ENCODE measurements at regions not wholly inside any gene's neighbourhood (a gene's known extent, or its start where the extent isn't known, plus 50 kb on each side); places are given as distances from the start of the nearest gene placed in this dataset.

DNA sequence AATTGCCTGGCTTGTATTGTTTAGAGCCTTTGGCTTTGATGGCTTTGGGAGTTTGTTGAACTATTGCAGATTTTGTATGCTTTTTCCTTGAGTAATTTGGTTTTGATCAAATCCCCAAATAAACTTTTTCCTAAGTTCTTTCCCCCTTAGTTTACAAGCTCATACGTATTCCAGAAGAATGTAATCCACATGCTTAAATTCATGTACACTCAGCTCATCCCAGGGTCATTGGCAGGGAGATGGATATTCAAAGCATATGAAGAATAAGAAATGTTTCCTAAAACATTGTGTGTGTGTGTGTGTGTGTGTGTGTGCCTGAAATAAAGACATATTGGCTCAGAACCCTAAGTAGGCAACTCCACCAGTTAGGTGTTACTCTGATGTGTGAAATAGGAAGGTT is 89.4 kb downstream of the TMEM30B start:
- no peak for DNase-seq

DNA sequence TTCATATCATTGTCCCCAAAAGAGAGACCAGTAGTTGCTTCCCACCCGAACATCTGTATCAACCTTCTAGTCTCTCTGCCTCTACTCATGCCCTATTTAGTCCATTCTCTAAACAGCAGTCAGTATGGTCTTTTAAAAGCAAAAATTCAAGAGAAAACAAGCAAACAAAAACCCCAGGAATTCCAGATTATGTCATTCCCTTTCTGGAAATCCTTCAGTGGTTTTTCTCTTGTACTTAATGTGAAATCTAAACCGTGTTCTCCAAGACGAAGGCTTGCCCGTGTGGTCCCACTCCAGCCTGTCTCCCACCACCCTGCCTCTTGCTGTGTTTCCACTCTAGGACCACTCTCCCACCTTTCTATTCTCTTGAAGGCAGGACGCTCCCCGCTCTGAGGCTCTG is 90.8 kb downstream of the TMEM30B start:
- no peak for DNase-seq

DNA sequence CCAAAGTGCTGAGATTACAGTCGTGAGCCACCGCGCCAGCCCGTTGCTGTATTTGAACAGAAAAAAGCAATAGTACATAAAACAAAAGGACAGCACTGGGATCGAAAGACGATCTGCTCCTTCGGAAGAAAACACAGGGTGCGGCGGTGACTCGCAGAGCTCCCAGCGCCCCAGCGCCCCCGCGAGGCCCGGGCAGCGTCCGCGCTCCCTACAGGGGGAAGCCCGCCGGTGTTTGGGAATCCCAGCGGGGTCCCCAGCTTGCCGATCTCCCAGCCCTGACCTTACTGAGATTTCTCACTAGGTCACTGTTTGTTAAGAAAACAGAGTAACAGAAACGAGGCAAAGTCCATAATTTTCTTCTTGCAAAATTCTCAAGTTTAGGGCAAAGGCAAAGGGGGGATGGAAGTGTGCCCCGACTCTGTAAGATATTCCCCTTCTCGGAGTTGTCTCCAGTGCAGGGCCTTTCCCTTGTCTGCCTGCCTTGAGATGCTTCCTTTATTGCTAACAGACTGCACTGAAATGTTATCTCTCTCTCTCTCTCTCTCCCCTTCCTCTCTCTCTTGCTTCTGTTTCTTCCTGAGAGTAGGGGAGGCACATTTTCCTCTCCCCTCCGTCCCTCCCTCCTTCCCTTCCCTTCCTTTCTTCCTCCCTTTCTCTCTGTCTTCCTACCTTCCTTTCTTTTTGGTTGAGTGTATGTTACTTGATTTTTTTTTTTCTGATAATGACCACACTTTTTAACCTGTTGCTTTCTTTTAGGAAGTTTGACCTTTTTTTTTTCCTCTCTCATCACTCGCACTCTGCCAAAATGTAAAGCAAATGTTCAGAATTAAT is 91.9 kb downstream of the TMEM30B start:
- peak in 1 of 2 donors; percentile 7 for DNase-seq

DNA sequence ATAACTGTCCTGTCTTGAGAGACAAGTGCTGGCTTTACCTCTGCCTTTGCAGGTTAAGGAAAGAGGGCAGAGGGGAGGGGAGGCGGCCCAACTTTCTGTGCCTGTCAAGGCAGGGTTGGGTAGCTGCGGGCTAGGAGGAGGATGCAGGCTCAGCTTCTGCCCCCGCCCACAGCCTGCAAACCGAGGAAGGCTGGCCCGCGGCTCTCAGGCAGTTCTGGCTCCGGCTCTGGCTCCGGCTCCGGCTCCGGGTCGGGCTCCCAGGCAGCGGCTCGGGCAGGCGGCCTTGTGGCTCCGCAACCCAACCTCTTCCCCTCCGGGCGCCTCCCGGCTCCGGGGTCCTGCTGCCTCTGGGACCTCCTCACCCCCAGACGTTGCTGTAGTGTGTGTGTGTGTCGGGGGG is 92.9 kb downstream of the TMEM30B start:
- no peak for DNase-seq

DNA sequence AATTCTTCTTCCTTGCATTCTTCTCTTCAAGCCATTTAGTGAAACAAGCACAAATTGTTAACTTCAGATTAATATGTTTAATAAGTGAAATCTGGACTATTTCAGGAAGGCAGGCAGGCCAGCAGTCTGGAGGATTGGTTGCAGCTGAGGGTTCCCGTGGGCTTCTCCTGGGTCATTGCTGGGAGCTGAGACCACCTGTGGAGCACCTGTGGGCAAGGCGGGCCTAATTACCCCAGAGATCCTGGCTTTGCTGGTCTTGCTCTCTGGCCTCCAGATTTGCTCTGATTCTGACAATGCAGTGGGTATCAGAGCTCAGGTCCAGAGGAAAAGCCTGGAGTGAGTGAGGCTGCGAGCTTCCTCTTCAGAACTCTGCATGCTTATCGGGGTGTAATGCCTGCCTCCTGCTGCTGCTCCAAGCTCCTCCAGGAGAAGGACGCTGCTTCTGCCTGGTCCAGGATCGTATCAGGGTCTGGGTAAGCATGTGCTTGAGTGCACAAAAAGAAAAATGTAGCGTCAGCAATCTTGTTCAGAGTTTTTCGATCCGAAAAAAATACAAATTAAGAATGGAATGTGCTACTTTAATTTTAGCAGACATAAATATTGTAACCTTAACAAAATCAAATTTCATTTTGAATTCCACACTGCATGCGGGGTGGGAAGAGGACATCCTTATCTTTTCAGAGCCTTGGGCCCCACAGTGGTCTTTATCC is 93.8 kb downstream of the TMEM30B start:
- no peak for DNase-seq

DNA sequence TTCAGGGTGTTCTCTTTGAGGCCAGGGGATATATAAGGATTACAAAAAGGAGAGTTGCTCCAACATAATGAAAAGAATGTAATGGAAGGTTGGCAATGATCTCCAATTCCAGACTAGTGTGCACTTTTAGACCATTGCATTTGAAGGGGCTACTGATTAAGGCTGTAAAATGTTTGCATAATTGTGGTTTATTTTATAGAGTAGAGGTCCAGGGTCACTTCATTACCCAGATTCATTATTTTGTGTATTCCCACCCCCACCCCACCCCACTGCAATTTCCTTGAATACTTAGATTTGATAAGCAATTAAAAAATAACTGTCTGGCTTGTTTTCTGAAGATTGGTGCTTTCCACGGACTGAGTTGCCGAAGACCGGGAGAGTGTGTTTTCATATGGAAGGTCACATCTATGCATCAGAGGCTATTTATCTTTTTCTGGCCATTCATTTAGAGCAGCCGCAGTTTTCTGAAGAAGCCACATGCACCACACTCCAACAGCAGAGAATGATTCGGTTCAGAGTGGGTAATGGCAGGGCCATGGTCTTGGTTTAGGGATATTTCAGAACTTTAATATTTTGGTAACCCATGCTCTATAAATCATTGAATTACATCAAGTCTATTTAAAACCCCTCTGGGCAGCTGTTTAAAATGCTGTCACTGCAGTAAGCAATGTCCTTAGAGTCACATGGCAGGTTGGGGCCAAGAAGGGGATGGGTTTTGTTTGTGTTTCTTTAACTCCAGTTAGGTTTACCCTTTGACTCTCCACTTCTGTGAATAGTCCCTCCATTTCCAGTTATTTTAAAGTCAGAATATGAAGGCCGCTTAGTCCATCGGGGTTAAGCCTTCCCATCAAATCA is 94.6 kb downstream of the TMEM30B start:
- DNase-seq, result no peak

DNA sequence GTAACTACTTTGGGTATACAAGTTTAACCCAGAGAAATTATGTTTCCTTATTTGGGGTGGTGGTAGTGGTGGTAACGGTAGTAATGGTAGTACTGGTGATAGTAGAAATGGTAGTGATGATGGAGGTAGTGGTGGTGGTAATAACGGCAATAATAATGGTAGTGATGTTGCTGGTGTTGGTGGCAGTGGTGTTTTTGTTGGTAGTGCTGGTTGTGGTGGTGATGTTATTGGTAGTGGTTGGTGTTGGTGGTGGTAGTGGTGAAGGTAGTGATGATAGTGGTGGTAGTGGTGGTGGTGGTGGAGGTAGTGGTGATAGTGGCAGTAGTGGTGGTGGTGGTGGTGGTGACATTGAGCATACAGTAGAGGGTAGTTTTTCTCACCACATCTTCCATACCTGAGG is 95.6 kb downstream of the TMEM30B start:
- DNase-seq, result no peak

DNA sequence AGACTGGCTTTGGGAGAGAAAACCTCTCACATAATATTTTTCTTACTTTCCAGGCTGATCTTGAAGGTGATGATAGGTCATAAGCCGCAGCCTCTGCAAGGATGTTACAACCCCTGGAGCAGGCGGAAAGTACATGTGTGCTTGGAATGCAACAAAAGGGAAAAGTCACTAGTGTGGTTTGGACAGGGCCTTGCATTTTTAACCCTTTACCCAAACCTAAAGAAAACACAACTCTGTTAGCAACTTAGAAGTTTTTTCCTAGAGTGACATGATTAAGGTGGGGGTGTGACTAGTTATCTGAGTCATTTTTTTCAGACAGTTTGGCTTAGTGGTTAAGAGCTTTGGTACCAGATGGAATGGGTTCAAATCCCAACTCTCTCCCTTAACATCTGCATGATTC is 97.0 kb downstream of the TMEM30B start:
- DNase-seq, result no peak

DNA sequence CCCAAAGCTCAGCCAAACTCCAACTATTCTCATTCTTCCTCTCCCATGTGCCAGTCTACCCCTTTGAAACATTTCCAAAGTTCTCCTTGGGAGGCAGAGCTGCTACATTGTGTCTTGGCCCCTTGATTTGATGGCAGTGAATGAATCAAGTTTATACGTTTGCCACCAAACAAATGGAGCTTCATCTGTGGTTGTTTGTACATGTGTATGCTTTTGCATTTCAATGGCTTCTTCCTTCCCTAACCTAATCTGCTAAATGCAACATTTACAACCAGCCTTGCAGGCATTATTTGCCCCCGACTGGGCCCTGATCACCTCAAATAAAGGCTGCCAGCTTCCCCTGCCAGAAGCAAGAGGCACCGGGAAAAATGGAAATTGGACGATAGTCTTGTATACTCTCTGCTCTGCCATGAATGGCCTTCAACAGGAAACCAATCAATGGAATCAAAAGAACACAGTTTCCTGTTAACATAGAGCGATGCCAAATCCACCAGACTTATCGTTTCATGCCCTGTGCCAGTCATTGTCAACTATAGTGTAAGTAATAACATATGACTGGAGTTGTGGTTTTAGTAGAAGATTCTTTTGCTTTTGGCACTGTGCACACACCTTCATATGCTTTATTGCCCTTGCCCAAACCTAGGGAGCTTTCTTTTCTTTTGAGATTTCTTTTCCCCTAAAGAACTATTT is 97.8 kb downstream of the TMEM30B start:
- DNase-seq, result no peak

DNA sequence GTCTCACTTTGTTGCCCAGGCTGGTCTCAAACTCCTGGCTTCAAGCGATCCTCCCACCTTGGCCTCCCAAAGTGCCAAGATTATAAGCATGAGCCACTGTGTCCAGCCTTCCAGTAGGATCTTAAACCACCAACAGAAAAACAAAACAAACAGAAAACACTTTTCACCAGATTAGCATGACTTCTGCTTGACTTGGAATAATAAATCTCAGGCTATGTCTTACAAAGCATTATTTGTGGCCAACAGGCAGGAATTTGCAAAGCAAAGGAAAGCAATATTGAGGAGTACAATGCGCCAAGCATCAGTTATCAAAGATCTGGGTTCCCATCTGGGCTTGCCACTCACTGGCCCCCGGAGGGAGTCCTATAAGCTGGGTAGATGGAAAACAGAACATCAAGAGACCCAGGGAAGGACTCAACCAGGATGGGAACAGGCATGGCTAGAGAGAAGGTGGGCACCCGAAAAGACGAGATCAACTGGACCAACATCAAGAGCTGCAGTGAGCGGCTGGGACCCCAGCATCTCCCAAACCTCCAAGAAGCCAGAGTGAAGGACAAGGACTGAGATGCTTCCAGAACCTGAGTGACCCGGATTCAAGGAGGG is 101.2 kb downstream of the TMEM30B start:
- no peak for DNase-seq

DNA sequence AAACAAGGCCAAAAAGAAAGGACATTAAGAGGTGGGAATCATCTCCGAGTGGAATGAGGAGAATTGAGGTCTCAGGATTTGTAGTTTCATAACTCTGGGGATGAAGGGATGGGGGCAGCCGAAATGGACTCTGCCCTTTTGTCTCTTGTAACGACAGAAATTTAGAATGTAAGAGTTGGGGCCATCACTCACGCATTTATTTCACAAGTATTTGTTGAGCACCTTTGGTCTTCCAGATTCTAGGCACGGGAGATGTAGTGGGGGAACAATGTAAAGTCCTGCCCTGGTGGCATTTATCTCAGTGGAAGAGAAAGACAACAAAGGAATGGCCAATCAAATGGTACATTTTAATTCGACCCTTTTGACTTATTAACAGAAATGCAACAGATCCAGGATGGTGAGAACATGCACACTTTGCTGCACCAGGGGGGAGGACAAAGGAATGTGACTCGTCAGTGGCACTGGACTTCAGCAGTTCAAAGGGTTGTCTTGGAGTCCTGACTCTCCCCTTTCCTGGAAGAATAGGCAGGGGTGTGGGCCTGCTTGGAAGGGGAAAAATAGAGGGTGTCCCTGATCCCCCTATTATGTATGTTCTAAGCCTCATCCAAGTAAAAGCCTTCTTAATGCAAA is 102.0 kb downstream of the TMEM30B start:
- DNase-seq, result no peak

DNA sequence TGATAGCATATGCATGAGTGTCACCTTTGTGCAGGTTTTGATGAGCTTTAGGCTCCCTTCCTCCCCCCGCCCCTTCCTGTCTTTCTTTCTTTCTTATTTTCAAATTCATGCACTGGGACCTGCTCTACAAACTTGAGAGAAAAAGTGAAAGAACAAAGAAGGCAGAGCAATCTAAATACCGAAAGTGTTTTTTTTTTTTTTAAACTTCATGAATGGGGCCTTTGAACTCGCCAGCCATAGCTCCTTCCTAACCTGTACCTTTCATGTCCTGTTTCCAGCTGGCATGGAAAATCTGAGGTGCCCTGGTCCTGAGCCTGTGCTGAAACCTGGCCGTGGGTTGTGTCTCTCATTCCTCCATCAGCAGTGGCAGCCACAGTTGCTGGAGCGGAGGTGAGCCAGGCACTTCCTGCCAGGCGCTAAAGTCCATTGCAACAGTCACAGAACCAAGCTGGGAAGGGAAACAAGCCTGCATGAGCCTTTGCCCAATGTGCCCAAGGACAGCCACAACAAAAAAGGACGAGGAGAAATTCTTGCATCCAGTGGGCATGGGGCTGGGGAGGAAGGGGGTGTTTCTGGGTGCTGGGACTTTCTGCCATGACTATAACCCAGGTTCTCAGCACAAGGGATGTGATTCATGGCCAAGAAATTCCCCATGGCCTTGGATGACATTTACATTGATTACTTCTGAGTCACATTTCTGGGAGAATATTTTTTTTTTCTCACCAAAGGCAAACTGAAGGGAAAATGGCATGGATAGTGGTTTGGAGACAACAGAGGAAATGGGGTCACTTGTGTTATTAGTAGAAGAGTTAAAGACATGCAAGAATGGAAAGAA is 102.7 kb downstream of the TMEM30B start:
- DNase-seq, result no peak

DNA sequence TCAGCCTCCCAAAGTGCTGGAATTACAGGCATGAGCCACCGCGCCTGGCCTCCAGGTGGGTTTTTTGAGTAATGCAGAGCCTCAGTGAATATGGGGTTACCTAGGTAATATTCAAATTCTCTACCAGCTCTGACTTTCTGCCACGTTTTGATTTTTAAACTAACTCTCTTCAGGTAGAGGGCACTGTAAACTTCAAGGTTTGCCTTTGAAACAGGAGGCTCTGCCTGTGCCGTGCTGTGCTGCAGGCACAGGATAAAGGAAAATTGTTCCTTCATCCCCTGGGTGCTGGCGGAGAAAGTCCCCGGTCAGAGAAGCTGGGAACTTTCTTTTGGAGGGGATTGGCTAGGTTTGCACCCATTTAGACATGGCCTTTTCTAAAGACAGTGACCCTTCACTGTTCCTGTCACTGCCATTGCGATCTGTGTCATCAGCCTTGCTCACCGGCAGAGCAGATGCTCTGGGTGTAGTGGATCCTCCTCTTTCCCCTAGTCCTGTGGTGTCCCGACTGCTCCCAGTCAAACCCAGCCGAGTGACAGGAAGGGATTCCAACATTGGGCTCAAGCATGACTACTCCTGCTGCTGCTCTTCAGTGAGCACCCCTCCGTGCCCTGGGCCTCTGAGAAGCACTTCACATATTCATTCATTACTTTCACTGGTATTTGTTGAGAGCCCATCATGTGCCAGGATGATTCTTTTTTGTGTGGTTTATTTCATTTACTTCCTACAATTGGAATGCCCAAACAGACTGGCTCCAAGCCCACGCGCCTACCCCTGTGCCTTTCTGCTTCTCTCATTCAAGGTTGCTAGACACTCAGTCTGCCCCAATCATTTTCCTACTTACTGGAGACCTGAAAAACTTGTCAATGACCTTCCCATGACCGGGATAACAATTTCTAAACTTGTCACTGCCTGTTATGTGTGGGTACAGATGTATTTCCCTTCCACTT is 103.6 kb downstream of the TMEM30B start:
- DNase-seq, result no peak

DNA sequence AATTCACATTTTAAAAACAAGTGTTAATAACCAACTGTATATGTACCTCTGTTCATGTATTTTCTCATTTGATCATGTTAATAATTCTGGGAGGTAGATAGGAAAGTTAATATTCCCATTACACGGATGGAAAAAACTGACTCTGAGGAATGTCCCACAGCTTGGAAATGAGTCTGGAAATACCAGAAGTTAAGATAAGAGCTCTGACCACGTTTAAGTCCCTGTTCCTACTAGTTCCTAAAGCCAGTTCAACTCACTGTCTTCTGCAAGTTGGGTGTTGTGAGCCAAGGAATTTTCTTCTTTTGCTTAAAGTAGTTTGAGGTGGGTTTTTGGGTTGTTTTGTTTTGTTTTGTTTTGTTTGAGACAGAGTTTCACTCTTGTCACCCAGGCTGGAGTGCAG is 104.5 kb downstream of the TMEM30B start:
- DNase-seq, result no peak

DNA sequence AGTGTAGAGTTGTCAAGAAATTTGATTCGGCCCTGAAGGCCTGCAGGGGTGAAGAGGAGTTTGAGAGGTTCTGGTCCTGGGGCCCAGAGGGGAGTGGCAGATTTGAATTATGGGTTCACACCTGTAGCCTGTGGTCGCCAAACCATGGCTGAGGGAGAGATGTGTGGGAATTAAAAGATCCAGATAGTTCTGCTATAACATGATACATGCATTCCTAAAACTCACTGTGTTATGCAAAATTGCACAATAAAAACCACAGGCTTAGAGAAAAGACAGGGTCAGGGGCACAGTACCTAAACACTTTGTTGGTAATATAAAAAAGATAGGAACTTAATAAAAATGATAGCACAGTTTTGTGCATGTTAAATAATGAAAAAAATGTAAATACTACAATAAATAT is 106.2 kb downstream of the TMEM30B start:
- no peak for DNase-seq

DNA sequence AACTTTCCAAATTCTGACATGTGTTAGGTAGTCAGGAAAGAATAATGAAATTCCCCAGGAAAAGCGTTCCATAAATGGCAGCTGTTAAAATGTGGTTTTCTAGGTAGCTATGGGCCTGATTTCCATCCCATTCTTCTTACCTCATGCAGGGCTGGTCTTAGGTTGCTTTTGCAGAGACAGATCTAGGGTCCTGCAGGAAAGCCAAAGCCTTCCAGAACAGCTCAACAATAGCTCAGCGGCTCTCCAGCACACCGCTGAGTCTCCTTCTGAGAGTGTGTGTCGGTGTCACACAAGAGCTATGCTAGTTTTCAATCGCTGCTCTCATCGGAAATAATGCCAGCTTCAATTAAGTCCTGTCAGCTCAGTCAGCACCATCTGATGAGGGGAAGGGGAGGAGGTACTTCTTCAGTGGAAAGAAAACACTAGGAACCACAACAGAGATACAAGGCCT is 106.7 kb downstream of the TMEM30B start:
- DNase-seq, result no peak

DNA sequence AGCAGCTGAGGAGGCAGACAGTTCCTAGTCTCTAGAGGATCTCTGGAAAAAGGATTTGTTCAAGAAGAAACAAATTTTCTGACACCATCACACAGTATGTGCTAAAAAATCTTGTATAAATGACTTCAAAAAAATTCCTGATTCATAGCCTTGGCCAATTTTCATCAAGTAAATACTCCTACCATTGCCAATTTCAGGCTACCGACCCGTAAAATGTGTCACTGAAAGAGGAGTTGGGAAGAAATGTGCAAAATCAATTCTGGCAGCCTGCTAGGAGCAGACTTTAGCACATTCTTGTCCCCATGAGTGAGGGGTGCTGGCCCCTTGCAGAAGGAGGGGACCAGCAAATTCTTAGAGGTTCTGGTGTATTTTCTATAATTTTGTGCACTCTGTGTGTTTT is 109.4 kb downstream of the TMEM30B start:
- no peak for DNase-seq

DNA sequence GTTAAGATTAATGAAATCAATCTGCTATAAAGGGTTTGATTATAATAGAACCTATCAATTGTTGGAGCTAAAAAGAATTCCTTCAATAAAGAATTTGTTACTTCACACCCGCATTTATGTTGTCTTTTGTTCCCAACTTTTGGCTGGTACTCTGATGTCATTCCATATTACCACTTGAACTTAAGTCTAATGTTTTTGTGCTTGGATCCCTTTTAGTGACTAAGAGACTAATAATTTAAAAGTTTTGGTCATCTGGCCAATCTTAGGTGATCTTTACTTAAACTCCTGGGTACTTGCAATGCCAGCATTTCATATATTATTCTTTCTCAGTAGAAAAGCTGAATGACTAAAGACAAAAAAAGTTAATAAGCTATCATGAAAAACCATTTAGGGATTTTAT is 113.0 kb downstream of the TMEM30B start:
- DNase-seq, result no peak

DNA sequence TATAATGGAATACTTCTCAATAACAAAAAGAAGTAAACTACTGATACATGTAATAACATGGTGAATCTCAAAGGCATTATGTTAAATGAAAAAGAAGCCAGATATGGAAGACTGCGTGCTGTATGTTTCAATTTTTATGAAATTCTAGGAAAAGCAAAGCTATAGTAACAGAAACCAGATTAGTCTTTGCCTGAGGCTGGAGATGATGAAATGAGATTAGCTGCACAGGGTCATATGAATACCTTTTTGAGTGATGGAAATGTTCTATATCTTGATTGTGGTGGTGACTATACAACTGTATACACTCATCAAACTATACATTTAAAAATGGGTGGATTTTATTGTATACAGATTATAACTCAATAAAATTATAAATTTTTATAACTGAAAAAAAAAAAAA is 113.5 kb downstream of the TMEM30B start:
- DNase-seq, result no peak

DNA sequence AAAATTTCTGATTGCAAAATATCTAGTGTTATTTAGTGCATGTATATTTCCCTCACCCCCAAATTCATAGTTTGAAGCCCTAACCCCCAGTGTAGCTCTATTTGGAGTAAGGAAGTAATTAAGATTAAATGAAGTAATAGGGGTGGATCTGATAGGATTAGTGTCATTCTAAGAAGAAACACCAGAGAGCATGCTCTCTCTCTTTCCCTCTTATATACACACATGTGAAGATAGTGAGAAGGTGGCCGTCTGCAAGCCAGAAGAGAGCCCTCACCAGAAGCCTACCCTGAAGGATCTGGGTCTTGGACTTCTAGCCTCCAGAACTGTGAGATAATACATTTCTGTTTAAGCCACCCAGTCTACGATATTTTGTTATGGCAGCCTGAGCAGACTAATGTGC is 120.3 kb downstream of the TMEM30B start:
- DNase-seq, result no peak
